GM12892 (cell line): ENCODE measurements at regions not wholly inside any gene's neighbourhood (a gene's known extent, or its start where the extent isn't known, plus 50 kb on each side); places are given as distances from the start of the nearest gene placed in this dataset.

Source experiments
- POLR2AphosphoS5 ChIP-seq: IDR thresholded peaks from 2 replicates; pipeline ENCODE4 v1.6.1; 2011; ENCODE audit warnings: low read depth, low read length, control low read depth
- TAF1 ChIP-seq: IDR thresholded peaks from 2 replicates; pipeline ENCODE4 v1.6.1; 2011; ENCODE audit warnings: low read depth, mild to moderate bottlenecking, control low read depth, low read length, borderline replicate concordance

DNA sequence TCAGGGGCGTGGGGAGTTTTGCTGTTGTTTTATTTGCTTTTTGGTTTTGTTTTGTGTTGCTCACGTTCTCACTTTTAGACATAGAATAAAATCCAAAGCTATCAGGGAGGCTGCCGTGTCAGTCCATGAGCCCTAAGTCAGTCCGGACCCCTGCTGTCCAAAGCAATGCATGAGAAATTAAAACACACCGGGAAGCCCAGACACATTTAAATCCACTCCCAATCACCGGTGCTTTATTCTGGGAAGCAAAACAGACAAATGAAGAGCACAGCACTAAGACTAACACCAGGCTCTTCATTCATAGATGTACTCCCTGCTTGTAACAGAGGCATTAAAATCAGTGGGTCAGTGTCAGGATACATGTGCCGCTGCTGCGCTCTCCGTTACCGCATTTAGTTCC, 180.9 kb downstream of the IRX2 start:
- TF ChIP-seq TAF1 (no peak), POLR2AphosphoS5 (no peak)
